ENCODE measurements at regions not wholly inside any gene's neighbourhood (a gene's known extent, or its start where the extent isn't known, plus 50 kb on each side); places are given as distances from the start of the nearest gene placed in this dataset.

DNA sequence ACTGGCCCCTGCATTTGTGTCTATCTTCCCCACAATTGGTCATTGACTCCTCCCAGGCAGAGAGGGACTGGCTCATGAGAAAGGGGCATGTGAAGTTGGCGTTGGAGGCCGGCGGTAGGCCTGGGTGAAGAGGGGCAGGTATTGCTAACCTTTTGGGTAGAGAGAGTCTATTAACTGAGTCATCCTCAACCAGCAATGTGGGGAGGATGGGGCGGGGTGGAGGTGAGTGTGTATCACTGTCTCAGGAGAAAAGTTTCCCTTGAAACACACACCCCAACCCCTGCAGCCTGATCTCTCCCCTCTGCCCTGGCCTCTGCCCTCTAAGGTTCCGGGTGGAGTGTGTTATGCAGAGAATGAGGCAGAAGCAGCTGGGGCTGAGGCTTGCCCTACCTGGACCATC, 60.1 kb upstream of the PHF21B start:
- TF ChIP-seq, protein P1, sequence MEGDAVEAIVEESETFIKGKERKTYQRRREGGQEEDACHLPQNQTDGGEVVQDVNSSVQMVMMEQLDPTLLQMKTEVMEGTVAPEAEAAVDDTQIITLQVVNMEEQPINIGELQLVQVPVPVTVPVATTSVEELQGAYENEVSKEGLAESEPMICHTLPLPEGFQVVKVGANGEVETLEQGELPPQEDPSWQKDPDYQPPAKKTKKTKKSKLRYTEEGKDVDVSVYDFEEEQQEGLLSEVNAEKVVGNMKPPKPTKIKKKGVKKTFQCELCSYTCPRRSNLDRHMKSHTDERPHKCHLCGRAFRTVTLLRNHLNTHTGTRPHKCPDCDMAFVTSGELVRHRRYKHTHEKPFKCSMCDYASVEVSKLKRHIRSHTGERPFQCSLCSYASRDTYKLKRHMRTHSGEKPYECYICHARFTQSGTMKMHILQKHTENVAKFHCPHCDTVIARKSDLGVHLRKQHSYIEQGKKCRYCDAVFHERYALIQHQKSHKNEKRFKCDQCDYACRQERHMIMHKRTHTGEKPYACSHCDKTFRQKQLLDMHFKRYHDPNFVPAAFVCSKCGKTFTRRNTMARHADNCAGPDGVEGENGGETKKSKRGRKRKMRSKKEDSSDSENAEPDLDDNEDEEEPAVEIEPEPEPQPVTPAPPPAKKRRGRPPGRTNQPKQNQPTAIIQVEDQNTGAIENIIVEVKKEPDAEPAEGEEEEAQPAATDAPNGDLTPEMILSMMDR (IDR thresholded peaks at IDR 0.05) = no peak
- TF ChIP-seq TP53 (CRISPR knock-in tag; IDR thresholded peaks at IDR 0.05) (no peak), ZBTB21 (CRISPR knock-in tag; IDR thresholded peaks at IDR 0.05; ENCODE audit: borderline replicate concordance) (no peak), ZNF138 (CRISPR knock-in tag; conservative IDR thresholded peaks at IDR 0.05) (no peak), FOXP1 (CRISPR knock-in tag; IDR thresholded peaks at IDR 0.05; ENCODE audit: borderline replicate concordance) (no peak), ZNF416 (CRISPR knock-in tag; IDR thresholded peaks at IDR 0.05) (no peak), NR2C2 (CRISPR knock-in tag; IDR thresholded peaks at IDR 0.05) (no peak)
- TF ChIP-seq, protein P2, sequence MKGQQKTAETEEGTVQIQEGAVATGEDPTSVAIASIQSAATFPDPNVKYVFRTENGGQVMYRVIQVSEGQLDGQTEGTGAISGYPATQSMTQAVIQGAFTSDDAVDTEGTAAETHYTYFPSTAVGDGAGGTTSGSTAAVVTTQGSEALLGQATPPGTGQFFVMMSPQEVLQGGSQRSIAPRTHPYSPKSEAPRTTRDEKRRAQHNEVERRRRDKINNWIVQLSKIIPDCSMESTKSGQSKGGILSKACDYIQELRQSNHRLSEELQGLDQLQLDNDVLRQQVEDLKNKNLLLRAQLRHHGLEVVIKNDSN (CRISPR knock-in tag; IDR thresholded peaks at IDR 0.05) = no peak
- TF ChIP-seq, protein P3, sequence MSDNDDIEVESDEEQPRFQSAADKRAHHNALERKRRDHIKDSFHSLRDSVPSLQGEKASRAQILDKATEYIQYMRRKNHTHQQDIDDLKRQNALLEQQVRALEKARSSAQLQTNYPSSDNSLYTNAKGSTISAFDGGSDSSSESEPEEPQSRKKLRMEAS (CRISPR knock-in tag; IDR thresholded peaks at IDR 0.05) = no peak
- TF ChIP-seq, protein P4, sequence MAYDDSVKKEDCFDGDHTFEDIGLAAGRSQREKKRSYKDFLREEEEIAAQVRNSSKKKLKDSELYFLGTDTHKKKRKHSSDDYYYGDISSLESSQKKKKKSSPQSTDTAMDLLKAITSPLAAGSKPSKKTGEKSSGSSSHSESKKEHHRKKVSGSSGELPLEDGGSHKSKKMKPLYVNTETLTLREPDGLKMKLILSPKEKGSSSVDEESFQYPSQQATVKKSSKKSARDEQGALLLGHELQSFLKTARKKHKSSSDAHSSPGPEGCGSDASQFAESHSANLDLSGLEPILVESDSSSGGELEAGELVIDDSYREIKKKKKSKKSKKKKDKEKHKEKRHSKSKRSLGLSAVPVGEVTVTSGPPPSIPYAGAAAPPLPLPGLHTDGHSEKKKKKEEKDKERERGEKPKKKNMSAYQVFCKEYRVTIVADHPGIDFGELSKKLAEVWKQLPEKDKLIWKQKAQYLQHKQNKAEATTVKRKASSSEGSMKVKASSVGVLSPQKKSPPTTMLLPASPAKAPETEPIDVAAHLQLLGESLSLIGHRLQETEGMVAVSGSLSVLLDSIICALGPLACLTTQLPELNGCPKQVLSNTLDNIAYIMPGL (CRISPR knock-in tag; IDR thresholded peaks at IDR 0.05) = no peak
- TF ChIP-seq, protein P5, sequence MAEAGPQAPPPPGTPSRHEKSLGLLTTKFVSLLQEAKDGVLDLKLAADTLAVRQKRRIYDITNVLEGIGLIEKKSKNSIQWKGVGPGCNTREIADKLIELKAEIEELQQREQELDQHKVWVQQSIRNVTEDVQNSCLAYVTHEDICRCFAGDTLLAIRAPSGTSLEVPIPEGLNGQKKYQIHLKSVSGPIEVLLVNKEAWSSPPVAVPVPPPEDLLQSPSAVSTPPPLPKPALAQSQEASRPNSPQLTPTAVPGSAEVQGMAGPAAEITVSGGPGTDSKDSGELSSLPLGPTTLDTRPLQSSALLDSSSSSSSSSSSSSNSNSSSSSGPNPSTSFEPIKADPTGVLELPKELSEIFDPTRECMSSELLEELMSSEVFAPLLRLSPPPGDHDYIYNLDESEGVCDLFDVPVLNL (CRISPR knock-in tag; IDR thresholded peaks at IDR 0.05; ENCODE audit: borderline replicate concordance, low read depth) = no peak
- TF ChIP-seq, protein P6, sequence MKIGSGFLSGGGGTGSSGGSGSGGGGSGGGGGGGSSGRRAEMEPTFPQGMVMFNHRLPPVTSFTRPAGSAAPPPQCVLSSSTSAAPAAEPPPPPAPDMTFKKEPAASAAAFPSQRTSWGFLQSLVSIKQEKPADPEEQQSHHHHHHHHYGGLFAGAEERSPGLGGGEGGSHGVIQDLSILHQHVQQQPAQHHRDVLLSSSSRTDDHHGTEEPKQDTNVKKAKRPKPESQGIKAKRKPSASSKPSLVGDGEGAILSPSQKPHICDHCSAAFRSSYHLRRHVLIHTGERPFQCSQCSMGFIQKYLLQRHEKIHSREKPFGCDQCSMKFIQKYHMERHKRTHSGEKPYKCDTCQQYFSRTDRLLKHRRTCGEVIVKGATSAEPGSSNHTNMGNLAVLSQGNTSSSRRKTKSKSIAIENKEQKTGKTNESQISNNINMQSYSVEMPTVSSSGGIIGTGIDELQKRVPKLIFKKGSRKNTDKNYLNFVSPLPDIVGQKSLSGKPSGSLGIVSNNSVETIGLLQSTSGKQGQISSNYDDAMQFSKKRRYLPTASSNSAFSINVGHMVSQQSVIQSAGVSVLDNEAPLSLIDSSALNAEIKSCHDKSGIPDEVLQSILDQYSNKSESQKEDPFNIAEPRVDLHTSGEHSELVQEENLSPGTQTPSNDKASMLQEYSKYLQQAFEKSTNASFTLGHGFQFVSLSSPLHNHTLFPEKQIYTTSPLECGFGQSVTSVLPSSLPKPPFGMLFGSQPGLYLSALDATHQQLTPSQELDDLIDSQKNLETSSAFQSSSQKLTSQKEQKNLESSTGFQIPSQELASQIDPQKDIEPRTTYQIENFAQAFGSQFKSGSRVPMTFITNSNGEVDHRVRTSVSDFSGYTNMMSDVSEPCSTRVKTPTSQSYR (CRISPR knock-in tag; IDR thresholded peaks at IDR 0.05) = no peak
